RPMI8226 (cell line): ENCODE measurements at regions not wholly inside any gene's neighbourhood (a gene's known extent, or its start where the extent isn't known, plus 50 kb on each side); places are given as distances from the start of the nearest gene placed in this dataset.
"Not testable (repeated sequence)": the region's sequence is repeated elsewhere in the genome, so short reads cannot be mapped to it uniquely, and the experiment has no call there.

Experiments used
- DNase-seq: peaks from one replicate; pipeline ENCODE4 v3.0.0-alpha.2; 2015

DNA sequence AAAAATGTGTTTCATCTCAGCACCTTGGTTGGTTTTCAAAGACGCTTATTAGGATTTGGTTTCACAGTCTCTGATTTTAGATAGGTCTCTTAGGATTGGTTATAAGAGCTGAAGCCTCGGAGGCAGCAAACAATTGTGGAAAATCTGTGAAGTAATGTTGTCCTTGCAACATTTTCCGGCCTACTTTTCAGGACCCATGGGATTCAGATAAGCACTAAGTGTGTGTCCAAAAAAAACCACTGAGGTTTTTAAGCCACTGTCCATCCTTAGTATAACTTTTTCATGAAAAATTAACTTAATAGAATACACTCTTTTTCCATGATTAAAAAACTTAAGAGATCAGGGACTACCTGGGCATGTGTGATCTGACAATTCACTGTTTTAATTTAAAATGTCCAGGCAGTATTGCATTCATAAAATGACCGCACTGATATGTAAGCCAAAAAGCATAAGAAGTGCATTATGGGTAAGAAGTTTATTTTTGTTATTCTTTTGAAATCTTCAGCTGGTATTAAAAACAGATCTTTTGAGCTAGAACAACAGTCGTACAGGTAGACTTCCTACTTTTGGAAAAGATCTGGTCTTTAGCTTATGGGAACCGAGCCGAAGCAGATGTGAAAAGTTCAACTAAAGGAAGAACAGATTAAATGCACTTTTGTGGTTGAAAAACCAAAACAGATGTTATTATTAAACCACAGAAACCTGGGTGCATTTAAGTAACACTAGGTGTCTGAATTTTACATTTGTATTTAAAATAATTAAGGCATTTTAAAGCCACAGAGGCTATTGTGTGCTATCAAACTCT is 479.4 kb upstream of the ZEB2 start:
- DNase-seq, result no peak

DNA sequence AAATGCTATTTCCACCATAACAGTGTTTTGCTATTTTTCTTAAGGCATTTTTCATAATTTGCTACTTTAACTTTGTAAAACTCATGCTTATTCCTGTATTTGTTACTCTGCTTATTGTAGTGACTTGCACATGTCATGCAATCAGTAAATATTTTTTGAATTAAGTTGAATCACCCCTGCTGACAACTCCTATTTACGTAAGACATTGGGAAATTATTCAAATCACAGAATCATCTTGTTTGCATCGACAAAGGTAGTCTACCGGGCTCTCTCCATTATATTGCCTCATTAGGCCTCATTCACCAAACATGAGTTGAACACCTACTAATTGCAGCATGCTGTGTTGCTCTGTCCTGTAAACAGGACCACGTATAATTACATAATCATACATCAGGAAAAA is 478.5 kb upstream of the ZEB2 start:
- DNase-seq, result no peak

DNA sequence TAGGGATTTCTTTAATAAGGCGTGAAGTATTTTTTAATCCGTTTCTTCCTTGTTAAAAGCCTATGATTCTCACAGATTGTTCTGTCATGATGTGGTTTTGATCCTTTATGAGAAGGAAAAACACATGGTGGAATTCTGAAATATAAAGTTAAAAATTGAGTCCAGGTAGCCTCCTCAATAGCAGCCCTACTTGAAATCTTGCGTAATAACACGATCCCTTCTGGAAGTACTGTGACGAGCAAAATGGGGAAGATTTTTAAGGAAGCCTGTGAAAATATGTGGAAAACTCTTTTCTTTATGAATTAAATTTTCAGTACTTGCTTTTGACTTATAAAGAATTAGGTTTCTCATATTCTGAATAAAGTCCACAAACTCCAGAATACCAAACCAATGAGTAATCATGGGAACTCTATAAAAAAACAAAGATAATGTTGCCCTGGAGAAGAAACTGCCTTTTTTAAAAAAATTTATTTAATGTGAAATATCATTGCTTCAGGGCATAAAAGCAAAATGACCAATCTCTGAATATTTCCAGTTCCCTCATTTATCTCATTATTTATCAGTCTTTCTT is 476.4 kb upstream of the ZEB2 start:
- no peak for DNase-seq

DNA sequence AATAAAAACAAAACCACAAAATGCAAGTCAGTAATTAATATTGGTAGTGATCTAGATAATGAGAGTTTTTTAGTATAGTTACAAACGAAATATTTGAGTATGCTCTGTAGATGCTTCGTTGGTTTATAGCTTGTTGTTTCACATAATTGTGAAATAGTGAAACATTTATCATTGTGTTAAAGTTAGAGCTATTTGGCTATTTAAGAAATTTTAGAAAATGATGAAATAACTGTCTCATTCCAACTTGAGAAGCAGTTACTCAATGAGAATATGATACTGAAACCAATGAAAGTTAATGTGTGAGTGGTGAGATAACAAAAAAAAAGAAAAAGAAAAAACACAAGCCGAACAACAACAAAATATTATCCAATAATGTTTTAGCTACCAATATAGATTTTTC is 475.6 kb upstream of the ZEB2 start:
- DNase-seq, result no peak

DNA sequence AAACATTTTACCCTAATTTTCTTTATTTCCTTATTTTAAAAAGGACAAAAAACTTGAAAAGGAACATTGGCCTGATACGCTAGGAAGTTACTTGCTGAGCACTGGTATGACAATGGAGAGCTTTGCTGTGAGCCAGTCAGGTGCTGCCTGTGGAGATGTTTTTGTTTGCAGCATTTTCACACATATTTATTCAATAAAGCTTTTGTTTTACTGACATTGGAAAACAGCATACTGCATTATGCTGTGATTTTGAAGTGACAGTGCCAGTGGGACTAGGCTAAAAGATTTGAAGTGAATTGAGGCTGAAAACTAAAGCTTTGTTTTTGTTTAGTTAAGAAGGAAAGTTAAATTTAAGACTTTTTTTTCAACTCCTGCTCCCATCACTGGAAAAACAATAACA is 470.7 kb upstream of the ZEB2 start:
- no peak for DNase-seq

DNA sequence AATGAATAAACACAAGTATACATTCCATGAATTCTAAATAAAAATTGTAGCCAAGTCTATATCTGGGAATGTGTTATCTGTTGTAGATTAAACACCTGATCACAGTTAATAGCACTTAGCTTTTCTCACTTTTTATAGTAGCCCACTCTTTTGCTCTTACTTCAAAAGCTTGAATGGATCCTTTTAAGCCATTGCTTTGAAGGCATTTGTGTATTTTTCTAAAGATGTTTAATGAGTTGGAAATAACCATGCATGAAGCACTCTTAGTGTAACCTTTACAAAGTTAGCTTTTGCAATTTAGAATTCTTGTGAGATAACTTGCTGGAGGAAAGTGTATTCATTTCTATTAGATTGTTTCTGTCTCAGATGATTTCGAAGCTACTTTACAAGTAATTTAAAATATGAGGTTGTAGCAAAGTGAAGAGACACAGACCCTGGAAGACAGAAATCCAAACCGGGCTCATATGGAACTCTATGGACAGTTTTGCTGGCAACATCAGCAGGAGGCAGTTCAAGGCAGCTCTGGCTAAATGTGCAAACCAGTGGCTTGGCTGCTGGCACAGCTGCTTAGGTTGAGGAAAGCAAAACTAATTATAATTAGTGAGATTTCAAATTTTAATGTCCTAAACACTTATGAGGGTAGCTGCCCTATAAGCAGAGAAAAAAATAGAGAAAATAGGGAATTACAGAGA is 469.8 kb upstream of the ZEB2 start:
- DNase-seq, result no peak

DNA sequence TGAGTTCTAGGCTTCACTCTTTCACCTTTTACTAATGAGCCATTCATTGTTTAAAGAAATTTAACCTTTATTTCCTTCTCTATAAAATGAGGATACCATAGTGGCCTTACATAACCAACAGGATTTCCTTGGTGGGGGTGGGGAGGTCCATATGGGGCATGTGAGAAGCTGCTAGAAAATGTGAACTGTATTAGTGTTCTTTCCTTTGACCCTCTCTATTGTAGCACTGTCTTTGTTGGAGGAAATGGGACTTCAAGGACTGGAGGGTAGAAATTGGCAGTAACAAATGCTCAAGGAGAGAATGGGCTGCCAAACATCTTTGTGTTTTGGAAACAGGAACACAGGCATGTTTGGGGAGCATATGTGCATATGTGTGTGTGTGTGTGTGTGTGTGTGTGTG is 468.7 kb upstream of the ZEB2 start:
- DNase-seq, result no peak

DNA sequence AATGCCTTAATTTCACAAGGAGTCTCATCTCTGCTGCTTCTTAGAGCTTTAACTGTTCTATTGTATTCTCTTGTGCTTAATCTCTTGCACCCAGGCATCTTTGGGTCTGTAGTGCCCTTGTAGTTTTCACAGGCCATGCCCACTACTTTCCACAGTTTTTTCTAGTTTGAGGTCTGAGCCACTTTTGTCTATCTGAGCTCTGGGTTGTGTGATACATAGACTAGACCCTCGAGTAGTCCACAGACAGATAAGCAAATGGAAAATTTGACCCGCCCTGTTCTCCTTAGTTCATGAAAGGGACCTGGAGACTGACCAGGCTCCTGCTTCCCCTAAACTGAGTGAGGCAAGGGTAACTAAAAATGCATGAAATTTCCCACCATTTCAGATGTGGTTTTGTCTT is 466.8 kb upstream of the ZEB2 start:
- DNase-seq, result no peak

DNA sequence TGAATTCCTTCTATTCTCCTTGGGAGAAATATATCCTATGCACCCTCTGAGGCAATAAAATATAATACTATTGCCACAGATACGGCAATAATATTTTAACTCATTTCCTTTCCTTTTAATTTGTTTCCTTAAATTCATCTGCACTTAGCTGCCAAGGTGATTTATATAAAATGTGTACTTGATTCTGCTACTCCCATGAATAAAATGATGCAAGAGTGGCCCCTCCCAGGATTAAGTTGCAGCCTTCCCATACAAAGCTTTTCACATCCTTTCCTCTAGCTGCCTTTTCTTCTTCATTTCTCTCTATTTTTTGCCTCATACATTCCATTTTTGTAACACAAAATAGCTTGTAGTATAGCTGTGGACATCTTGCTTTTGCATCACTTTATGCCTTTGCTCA is 464.1 kb upstream of the ZEB2 start:
- DNase-seq, result no peak

DNA sequence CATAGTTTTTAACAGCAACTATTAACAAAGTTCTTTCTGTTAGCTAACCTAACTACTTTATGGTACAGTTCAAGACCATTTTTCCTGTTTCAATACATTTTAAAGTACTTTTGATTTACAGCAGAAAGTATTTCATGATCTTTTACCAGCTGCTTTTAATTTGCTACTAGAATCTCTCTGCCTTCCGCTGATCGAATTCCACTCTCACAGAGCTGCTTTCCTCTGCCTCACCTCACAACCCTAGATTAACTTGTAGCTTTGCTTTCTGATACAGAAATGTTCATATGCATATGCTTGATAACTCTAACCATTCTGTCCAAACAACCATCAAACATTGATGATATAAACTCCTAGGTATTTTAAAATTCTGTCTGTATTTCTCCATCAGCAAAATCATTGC is 463.2 kb upstream of the ZEB2 start:
- no peak for DNase-seq

DNA sequence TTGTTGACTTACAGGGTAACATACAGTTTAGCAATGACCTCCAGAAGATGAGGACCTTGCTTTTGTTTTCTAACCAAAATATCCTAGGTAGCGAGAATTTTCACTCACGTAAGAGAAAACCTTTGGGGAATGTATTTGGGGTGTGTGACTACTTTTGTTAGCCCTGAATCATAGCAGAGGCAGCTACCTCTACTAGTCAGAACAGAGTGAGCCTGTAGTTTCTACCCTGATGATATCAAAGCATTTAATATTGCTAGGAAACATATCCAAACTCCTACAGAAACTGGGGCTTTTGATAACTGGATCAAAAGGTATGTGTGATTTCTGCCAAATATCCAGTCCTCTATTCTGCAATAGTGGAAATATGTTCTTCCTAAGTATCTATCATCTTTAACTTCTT is 462.6 kb upstream of the ZEB2 start:
- DNase-seq, result no peak

DNA sequence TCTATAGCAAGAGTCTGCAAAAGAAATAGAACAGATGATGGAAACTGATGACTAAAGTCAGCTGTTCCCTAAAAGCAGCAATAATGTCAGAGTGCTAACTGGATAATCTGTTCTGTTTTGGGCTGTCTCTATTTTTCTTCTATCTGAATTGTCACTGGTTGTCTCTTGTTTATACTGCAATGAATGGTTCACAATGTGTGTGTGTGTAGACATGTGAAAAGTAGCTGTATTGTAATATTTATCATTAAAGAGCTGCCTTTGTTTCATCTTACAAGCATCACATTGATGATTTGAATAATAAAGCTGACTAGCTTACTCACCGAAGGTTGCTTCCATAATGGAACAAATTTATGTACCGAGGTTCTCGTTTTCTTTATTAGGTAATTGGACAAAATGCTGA is 456.0 kb upstream of the ZEB2 start:
- no peak for DNase-seq

DNA sequence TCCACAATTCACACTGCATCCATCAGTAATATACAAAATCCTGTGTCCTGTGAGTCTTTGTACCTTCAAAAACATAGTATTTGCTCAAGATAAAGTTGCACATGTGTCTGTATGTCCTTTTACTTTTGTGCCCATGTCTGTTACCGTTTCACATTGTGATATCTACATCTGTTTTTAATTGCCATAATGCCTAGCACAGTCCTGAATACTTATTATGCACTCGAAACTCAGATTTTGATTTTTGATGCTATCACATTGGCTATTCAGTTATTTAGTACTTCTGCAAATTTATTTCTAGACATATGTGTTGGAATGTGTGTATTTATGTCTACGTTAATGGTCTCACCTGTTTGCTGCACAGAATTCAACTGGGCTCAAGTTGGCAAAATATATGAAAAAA is 452.8 kb upstream of the ZEB2 start:
- no peak for DNase-seq

DNA sequence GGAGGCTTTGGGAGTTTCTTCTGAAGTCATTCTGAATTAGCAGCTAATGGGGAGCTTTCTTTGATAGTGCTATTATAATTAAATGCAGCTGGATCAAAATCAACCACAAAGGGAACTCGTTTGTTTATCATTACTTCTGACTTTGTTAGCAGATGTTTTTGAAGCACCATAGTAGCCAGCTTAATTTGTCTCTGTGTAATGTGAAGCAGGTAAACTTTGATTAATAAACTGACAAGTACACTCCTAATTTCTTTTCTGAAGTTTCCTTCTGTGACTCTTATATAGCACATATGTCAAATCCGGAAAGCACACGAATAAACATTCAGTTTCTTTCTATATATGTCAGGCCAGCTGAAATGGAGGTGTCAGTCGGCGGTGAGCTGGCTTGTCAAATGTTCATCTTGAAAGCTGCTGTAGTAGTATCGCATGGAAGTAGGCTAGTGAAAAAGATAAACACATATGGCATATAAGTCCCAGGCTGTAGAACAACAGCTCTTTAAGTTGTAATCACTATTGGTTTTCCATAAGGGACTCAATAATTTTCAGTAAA is 451.9 kb upstream of the ZEB2 start:
- no peak for DNase-seq

DNA sequence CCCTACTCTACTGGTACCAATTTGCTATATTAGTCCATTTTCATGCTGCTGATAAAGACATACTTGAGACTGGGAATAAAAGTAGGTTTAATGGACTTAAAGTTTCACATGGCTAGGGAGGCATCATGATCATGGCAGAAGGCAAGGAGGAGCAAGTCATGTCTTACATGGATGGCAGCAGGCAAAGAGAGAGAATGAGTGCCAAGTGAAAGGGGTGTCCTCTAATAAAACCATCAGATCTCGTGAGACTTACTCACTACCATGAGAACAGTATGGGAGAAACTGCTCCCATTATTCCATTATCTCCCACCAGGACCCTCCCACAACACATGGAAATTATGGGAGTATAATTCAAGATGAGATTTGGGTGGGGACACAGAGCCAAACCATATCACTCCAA is 450.5 kb upstream of the ZEB2 start:
- not testable (repeated sequence) for DNase-seq

DNA sequence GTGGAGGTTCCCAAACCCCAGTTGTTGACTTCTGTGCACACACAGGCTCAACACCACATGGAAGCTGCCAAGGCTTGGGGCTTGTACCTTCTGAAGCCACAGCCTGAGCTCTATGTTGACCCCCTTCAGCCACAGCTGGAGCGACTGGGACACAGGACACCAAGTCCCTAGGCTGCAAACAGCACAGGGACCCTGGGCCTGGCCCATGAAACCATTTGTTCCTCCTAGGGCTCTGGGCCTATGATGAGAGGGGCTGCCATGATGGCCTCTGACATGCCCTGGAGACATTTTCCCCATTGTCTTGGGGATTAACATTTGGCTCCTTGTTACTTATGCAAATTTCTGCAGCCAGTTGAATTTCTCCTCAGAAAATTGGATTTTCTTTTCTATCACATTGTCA is 449.6 kb upstream of the ZEB2 start:
- DNase-seq, result not testable (repeated sequence)

DNA sequence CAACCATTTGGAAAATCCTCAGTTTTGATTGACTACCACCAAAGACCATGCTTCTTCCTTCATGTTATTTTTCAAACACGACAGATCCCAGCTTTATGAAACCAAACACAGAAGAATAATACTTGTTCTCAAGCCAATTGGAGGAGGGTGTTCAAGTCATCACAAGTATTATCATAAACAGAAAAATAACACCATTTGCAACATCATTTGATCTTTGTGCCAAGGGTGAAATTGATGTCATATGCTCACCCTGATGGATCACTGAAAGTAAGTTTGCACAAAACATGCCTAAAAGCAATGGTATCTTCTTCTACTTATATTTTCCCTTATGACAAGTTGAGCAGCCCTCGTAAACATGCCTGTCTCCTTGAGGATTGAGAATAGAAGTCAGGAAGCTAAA is 448.0 kb upstream of the ZEB2 start:
- no peak for DNase-seq

DNA sequence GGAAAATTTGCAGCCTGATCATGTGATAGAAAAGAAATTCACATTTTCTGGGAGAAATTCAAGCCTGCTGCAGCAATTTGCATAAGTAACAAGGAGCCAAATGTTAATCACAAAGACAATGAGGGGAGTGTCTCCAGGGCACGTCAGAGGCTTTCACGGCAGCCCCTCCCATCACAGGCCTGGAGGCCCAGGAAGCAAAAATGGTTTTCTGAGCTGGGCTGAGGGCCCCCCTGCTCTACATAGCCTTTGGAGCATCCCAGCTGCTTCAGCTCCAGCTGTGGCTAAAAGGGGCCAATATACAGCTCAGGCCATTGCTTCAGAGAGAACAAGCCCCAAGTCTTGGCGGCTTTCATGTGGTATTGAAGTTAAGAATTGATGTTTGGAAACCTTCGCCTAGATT is 445.3 kb upstream of the ZEB2 start:
- no peak for DNase-seq

DNA sequence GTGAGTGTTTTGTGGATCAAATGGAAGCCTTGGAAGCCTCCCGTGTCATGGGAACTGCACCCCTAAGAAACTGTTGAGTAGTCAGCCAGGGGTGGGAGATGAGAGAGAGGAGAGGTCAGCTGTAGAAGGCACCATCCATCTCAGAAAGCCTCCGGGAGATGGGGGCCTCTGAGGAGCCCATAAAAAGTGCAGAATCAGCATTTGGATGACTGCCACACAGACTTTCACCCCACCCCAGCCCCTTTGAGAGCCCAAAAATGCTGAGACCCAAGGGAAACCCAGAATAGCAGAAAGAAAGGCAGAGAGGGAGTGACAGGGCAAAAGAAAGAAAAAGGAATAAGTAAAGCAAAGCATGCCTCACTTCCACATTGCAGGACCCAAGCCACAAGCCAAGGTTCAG is 443.1 kb upstream of the ZEB2 start:
- DNase-seq, result no peak

DNA sequence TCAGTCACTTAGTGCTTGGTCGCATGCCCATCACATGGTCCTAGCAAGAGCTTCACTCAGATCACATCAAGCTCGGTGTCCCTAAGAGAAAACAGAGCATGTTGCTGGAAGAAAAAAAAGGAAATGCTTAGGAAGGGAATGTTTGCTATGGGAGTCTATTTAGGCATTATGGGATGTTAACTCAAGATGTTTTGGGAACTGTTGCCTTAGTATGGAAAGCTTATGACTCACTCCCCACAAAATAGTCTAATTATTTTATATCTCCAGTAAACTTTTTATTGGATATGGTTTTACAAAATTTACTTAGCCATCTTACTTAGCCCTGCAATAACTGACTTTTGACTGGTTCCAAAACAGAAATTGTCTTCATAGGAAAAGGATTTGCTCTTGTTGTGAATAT is 439.5 kb upstream of the ZEB2 start:
- DNase-seq, result no peak

DNA sequence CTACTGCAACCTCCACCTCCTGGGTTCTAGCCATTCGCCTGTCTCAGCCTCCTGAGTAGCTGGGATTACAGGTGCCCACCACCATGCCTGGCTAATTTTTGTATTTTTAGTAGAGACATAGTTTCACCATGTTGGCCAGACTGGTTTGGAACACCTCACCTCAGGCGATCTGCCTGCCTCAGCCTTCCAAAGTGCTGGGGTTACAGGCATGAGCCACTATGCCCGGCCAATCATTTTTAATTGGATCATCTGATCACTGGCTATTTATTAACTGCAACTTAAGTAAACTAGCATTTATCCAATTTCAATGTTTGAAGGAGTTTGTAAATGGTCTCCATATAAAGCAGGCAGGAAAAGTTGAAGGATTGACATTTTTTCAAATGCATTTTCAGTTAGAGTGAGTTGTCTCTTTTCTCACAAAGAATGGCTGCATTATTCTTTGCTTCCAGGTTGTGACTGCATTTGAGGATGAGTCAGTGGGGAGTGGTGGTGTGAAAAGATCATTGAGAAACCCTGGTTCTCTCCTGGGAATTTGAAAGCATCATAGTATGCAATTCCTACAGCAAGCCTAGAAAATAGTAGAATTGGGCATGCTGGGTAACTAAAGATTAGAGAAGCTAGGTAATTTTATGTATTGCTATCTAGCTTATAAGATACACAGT is 431.1 kb upstream of the ZEB2 start:
- DNase-seq, result no peak

DNA sequence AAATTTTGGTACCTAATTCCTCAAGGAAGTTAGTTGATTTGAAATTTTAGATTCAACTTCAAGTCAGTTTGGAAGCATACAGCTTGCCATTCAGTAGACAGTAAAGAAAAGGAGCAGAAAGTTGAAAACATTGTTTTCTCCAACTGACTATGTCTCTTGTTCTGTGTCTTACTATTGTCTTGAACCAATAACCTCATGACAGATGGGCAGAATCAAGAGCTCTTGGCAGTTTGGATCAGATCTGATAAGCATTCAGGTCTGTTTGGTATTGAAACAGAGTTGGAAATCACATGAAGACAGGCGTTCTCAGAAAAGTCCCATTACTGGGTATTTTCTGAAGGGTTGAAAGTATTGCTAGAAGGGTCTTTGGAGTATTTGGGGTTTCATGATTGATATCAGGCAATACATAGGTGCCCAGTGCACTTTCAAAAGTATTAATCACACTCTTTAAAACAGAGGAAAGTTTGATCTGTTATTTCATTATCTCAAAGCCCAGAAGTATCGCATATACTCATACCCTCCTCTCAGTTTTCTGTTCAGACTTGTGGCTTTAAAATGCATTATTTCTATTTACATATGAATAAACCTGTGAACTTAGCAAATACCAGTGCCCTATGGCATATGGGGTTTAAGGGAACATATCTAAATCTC is 428.4 kb upstream of the ZEB2 start:
- DNase-seq, result no peak

DNA sequence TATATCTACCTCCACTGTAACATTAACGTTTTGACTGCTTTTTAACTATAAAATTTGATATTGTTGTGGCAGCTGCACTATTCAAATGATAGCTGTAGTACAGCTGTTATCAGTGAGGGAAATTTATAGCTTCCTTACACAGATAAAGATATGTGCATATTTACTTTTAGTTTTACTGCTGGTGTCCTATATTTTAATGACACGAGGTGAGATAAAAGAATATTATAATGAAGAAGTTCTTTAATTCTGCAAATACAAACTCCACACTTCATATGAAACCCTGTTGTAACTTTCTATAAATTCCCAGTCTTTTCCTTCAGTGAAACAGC is 427.8 kb upstream of the ZEB2 start:
- no peak for DNase-seq
